GM20000 (cell line): ENCODE measurements at regions not wholly inside any gene's neighbourhood (a gene's known extent, or its start where the extent isn't known, plus 50 kb on each side); places are given as distances from the start of the nearest gene placed in this dataset.

Experiments used
- DNase-seq: peaks from one replicate; pipeline ENCODE4 v3.0.0; 2012; ENCODE audit warnings: low spot score
- CTCF ChIP-seq: IDR thresholded peaks from 2 replicates; pipeline ENCODE4 v1.5.1; 2012; ENCODE audit warnings: mild to moderate bottlenecking, control low read depth; ENCODE audit errors: extremely low read depth, missing control alignments

DNA sequence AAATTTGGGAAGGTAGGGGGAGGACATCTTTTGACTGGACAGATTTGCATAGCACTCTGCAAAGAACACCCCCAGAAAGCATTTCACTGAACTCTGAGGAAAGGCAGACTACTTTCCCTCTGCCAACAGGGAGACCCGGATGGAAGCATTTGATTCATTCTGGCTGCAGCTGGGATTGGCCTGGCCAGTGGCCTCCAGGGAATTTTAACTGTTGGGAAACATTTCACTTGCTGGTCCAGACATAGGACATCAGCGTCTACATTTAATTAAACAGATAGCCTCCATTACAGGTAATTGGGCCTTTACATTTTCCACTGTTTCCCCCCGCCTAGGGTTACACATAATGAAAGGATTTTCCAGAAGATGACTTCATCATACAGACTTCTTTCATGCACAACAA is 92.8 kb downstream of the MARCHF4 start:
- no peak for TF ChIP-seq CTCF
- DNase-seq: no peak

GRCh38 chr2:216279031-216279430 is 93.3 kb downstream of the MARCHF4 start:
- DNase-seq: no peak
- no peak for TF ChIP-seq CTCF

DNA sequence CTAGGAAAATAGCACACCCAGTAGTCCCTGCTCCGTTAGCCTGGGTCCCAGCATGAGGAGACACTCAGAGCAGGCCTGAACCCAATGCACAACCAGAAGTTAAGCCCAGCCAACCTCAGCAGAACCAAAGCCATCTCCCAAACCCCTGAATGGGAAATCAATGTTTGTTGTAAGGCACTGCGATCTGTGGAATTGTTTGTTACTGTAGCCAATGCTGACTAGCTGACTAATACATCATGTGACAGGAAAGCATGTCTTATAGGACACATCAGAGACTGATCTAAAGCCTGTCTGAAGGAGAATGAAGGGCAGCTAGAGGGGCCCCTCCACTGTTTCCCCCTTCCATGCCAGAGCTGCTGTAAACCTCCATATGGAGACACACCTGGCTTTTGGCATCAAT is 96.4 kb downstream of the MARCHF4 start:
- no peak for TF ChIP-seq CTCF
- no peak for DNase-seq

DNA sequence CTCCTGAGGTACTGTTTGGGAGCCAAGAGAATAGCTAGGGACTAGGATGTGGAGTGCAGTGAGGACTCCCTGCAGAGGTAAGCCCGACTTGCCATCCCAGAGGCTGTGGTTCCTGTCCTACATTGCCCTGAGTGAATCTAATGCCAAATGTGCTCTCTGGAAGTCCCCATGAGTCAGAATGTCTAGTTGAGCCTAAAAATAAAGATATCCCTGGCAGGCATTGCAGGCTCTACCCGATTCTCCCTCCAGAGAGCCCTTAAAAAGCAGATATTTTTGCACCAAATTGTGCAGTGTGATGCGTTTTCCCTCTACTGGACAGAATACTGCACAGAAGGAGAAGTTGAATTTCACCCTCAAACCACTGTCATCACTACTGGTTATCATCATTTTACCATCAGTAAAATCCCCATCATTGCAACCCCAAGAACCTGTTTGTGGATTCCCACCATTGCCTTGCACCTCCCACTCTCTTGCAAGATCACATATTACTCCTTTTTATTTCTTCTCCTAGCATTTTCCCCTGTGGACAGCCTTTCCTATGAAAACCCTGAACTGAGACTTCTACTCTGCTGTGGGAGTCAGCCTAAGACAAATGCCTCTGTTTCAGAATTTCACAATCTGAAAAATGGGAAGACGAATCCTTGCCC is 98.0 kb downstream of the MARCHF4 start:
- peak; percentile 15 for DNase-seq
- TF ChIP-seq CTCF: no peak

GRCh38 chr2:216261042-216261537 is 111.2 kb downstream of the MARCHF4 start:
- no peak for DNase-seq
- no peak for TF ChIP-seq CTCF

DNA sequence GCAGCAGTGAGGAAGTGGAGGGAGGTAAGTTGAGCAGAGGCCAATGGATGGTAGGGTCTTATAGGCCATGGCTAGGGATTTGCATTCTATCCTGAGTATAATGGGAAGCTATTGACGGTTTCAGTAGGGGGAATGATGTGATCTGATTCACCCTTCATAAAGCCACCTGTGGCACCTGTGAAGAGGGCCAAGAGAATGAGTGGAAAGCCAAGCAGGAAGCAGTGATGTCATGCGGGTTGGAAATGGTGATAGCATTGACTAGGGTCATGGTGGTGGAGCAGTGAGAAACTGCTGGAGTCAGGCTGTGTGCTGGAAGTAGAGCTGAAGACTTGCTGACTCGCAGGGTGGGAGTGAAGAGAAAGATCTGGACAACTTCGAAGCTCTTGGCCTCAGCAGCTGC is 111.7 kb downstream of the MARCHF4 start:
- DNase-seq: no peak
- TF ChIP-seq CTCF: no peak

DNA sequence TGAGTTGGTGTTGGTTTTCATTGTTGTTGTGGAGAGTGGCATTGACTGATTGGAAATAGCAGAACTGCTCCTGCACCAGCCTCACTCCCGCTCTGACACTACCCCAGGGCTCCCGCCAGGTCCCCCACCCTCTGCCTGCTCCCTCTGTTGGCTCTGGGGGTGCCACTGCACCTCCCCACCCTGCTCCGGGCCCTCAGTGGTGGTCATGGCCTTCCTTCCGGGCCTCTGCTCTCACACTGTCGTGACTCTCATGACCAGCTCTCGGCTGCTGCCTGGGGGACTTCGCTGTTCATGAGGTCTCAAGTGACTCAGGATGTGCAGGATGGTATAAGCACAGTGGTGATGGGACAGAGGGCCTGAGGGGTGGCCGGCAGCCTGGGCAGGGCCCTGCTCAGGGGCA is 113.2 kb downstream of the MARCHF4 start:
- no peak for DNase-seq
- no peak for TF ChIP-seq CTCF
